HEK293T (cell line): ENCODE measurements at regions not wholly inside any gene's neighbourhood (a gene's known extent, or its start where the extent isn't known, plus 50 kb on each side); places are given as distances from the start of the nearest gene placed in this dataset.

ENCODE experiments used
- CTCF ChIA-PET: fragments of 350-600 bp; formaldehyde crosslinking; extraction: SDS; loops from one replicate; lab custom pipeline; 2021; ENCODE audit warnings: antibody characterized with exemption, inconsistent platforms; lab: Yijun Ruan, JAX
- POLR2A ChIA-PET: fragments of 350-600 bp; formaldehyde crosslinking; extraction: SDS; loops from one replicate; lab custom pipeline; 2020; ENCODE audit warnings: antibody characterized with exemption, inconsistent platforms; lab: Yijun Ruan, JAX
- DNase-seq: peaks from one replicate; pipeline ENCODE4 v3.0.0; 2012; ENCODE audit warnings: mixed read lengths; ENCODE audit errors: extremely low spot score
- ARNT ChIP-seq: fragments of 450-650 bp; IDR thresholded peaks from 2 replicates; pipeline ENCODE4 v1.6.1; 2017; ENCODE audit warnings: mild to moderate bottlenecking
- BHLHE40 ChIP-seq: fragments of 450-650 bp; IDR thresholded peaks from 2 replicates; pipeline ENCODE4 v1.6.1; 2016; ENCODE audit warnings: mild to moderate bottlenecking, moderate library complexity, borderline replicate concordance
- CTBP1 ChIP-seq: fragments of 450-650 bp; IDR thresholded peaks from 2 replicates; pipeline ENCODE4 v1.6.1; 2016; ENCODE audit warnings: borderline replicate concordance
- ELF4 ChIP-seq: fragments of 450-650 bp; IDR thresholded peaks from 2 replicates; pipeline ENCODE4 v1.6.1; 2017; ENCODE audit warnings: antibody characterized with exemption
- FOXA1 ChIP-seq: fragments of 450-650 bp; IDR thresholded peaks from 2 replicates; pipeline ENCODE4 v1.6.1; 2016; ENCODE audit warnings: mild to moderate bottlenecking
- FOXK2 ChIP-seq: fragments of 450-650 bp; IDR thresholded peaks from 2 replicates; pipeline ENCODE4 v1.6.1; 2016; ENCODE audit warnings: mild to moderate bottlenecking
- FOXM1 ChIP-seq: fragments of 450-650 bp; IDR thresholded peaks from 2 replicates; pipeline ENCODE4 v1.6.1; 2017; ENCODE audit warnings: mild to moderate bottlenecking, borderline replicate concordance
- HDGF ChIP-seq: fragments of 450-650 bp; IDR thresholded peaks from 2 replicates; pipeline ENCODE4 v1.6.1; 2017; ENCODE audit warnings: antibody characterized with exemption, borderline replicate concordance
- L3MBTL2 ChIP-seq: fragments of 450-650 bp; conservative IDR thresholded peaks from 2 replicates; pipeline ENCODE4 v1.6.1; 2016; ENCODE audit warnings: mild to moderate bottlenecking
- LEF1 ChIP-seq: fragments of 450-650 bp; IDR thresholded peaks from 2 replicates; pipeline ENCODE4 v1.6.1; 2017; ENCODE audit warnings: mild to moderate bottlenecking, borderline replicate concordance
- NFRKB ChIP-seq: fragments of 450-650 bp; IDR thresholded peaks from 2 replicates; pipeline ENCODE4 v1.6.1; 2016; ENCODE audit warnings: mild to moderate bottlenecking, moderate library complexity
- PKNOX1 ChIP-seq: fragments of 450-650 bp; IDR thresholded peaks from 2 replicates; pipeline ENCODE4 v1.6.1; 2016
- SP1 ChIP-seq: fragments of 450-650 bp; IDR thresholded peaks from 2 replicates; pipeline ENCODE4 v1.6.1; 2017
- SUZ12 ChIP-seq: fragments of 450-650 bp; IDR thresholded peaks from 2 replicates; pipeline ENCODE4 v1.6.1; 2016; ENCODE audit warnings: mild to moderate bottlenecking
- TARDBP ChIP-seq: fragments of 450-650 bp; IDR thresholded peaks from 2 replicates; pipeline ENCODE4 v1.6.1; 2016
- ZNF384 ChIP-seq: fragments of 450-650 bp; IDR thresholded peaks from 2 replicates; pipeline ENCODE4 v1.6.1; 2016

- POLR2A ChIA-PET, result no interaction called here
- CTCF ChIA-PET, result no interaction called here
- no peak for DNase-seq
Measured at GRCh38 chr6:122297010-122297409, 102.4 kb upstream of the HSF2 start.

GRCh38 chr6:122302067-122302466 lies 97.4 kb upstream of the HSF2 start:
- DNase-seq, result no peak
- ChIA-PET CTCF (no interaction called here), POLR2A (no interaction called here)
- TF ChIP-seq ZNF384, result no peak
- no peak for TF ChIP-seq ELF4
- TF ChIP-seq FOXK2, result no peak
- TF ChIP-seq HDGF, result no peak
- no peak for TF ChIP-seq CTBP1
- TF ChIP-seq L3MBTL2, result no peak
- TF ChIP-seq ARNT, result no peak

More at GRCh38 chr6:122297010-122297409, 102.4 kb upstream of the HSF2 start:
- TF ChIP-seq L3MBTL2 (no peak), HDGF (no peak), SUZ12 (no peak), FOXK2 (no peak), NFRKB (no peak), CTBP1 (no peak), BHLHE40 (no peak), PKNOX1 (no peak), ELF4 (no peak), SP1 (no peak), FOXA1 (no peak), FOXM1 (no peak), ARNT (no peak), TARDBP (no peak), LEF1 (no peak), ZNF384 (no peak)

GRCh38 chr6:122307577-122307976 lies 91.9 kb upstream of the HSF2 start:
- no peak for DNase-seq
- no peak for TF ChIP-seq FOXK2
- TF ChIP-seq ARNT, result no peak
- TF ChIP-seq SUZ12, result no peak
- no peak for TF ChIP-seq FOXA1
- no peak for TF ChIP-seq TARDBP
- no peak for TF ChIP-seq ZNF384
- TF ChIP-seq BHLHE40, result no peak
- TF ChIP-seq PKNOX1, result no peak
- TF ChIP-seq FOXM1, result no peak
- ChIA-PET CTCF (no interaction called here), POLR2A (no interaction called here)

GRCh38 chr6:122308074-122308473 lies 91.4 kb upstream of the HSF2 start:
- CTCF ChIA-PET, result interaction anchor here (0.8 kb wide), 1 partner anchor 22 kb away, joined by 3 read pairs; no protein-coding TSS in a partner anchor

GRCh38 chr6:122315842-122316241 lies 83.6 kb upstream of the HSF2 start:
- ChIA-PET CTCF (interaction anchor here (0.7 kb wide), 1 partner anchor 13 kb away, joined by 4 read pairs; no protein-coding TSS in a partner anchor), POLR2A (no interaction called here)
- DNase-seq, result no peak
- no peak for TF ChIP-seq SUZ12
- TF ChIP-seq L3MBTL2, result no peak
- no peak for TF ChIP-seq CTBP1
- TF ChIP-seq HDGF, result no peak
- no peak for TF ChIP-seq FOXK2
- TF ChIP-seq ARNT, result no peak
- TF ChIP-seq FOXA1, result no peak
- no peak for TF ChIP-seq PKNOX1
- no peak for TF ChIP-seq FOXM1
- no peak for TF ChIP-seq LEF1
- TF ChIP-seq ELF4, result no peak
- TF ChIP-seq NFRKB, result no peak
- no peak for TF ChIP-seq SP1

More at GRCh38 chr6:122308074-122308473, 91.4 kb upstream of the HSF2 start:
- no peak for DNase-seq
- POLR2A ChIA-PET, result no interaction called here
- TF ChIP-seq FOXK2 (no peak), ZNF384 (no peak), CTBP1 (no peak), HDGF (no peak), SUZ12 (no peak), PKNOX1 (no peak), SP1 (no peak), TARDBP (no peak), L3MBTL2 (no peak), FOXA1 (no peak), FOXM1 (no peak), ELF4 (no peak), ARNT (no peak), NFRKB (no peak), BHLHE40 (no peak), LEF1 (no peak)

- CTCF ChIA-PET, result interaction anchor here (0.6 to 1.0 kb wide), 2 partner anchors 19 to 32 kb away, joined by 3 read pairs; no protein-coding TSS in a partner anchor
- POLR2A ChIA-PET, result no interaction called here
- DNase-seq, result no peak
- TF ChIP-seq HDGF, result no peak
- TF ChIP-seq ELF4, result no peak
- TF ChIP-seq L3MBTL2, result no peak
- no peak for TF ChIP-seq CTBP1
- TF ChIP-seq BHLHE40, result no peak
- TF ChIP-seq FOXA1, result no peak
- TF ChIP-seq PKNOX1, result peak; percentile 56
Measured at GRCh38 chr6:122322824-122323223, 76.6 kb upstream of the HSF2 start.
